Immature natural killer cell (primary cell): ENCODE measurements at regions not wholly inside any gene's neighbourhood (a gene's known extent, or its start where the extent isn't known, plus 50 kb on each side); places are given as distances from the start of the nearest gene placed in this dataset.
"Not testable (repeated sequence)": the region's sequence is repeated elsewhere in the genome, so short reads cannot be mapped to it uniquely, and the experiment has no call there.

Experiments used
- DNase-seq, 3 donors: peaks; one replicate each; pipeline ENCODE4 v3.0.0; 2022; ENCODE audit warnings: mixed read lengths in 1 of 3
- H3K27ac Mint-ChIP-seq, 6 donors: one replicate each; pipeline ENCODE4 v1.8.0; 2020; ENCODE audit warnings: mixed read lengths in 6 of 6, mild to moderate bottlenecking in 5 of 6, inconsistent platforms in 4 of 6, moderate library complexity in 3 of 6
- H3K27me3 Mint-ChIP-seq, 3 donors: one replicate each; pipeline ENCODE4 v1.8.0; 2020 to 2021; ENCODE audit warnings: low read depth in 3 of 3, mild to moderate bottlenecking in 3 of 3, mixed read lengths in 3 of 3, moderate library complexity in 3 of 3, inconsistent platforms in 1 of 3
- H3K36me3 Mint-ChIP-seq, 3 donors: one replicate each; pipeline ENCODE4 v1.8.0; 2020; ENCODE audit warnings: mixed read lengths in 3 of 3, inconsistent platforms in 2 of 3, mild to moderate bottlenecking in 2 of 3
- H3K4me1 Mint-ChIP-seq, 2 donors: one replicate each; pipeline ENCODE4 v1.8.0; 2020; ENCODE audit warnings: inconsistent platforms in 2 of 2, mild to moderate bottlenecking in 2 of 2, mixed read lengths in 2 of 2, moderate library complexity in 1 of 2
- H3K4me3 Mint-ChIP-seq, 5 donors: one replicate each; pipeline ENCODE4 v1.8.0; 2020; ENCODE audit warnings: mild to moderate bottlenecking in 5 of 5, mixed read lengths in 5 of 5, inconsistent platforms in 3 of 5, moderate library complexity in 3 of 5
- H3K9me3 Mint-ChIP-seq, 6 donors: one replicate each; pipeline ENCODE4 v1.8.0; 2020; ENCODE audit warnings: mild to moderate bottlenecking in 6 of 6, mixed read lengths in 6 of 6, inconsistent platforms in 4 of 6, moderate library complexity in 3 of 6

DNA sequence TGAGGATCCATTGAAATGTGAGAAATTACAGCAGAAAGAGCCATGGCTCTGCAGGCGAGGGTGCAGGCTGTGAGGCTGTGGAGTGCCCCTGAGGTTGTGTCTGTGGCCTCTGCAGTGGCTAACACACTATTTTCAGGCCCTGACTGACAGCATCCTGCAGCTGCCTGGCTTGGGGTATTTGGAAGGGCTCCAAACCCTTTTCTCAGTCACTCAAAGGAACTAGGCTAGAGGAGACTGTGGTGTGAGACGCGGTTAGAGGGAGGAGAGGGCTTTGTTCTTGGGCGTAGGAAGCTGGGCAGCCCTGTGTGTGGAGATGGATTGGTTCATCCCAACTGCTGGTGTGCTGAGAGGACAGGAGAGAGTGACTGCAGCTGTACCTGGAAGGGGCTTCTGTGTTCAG is 134.9 kb downstream of the RAMP3 start:
- peaks cover 2 to 10% (median 6%) of the 10 kb centered on the region in 3 donors for H3K27me3 Mint-ChIP-seq
- peaks cover 0 to 8% (median 0%) of the 10 kb centered on the region in 6 donors for H3K9me3 Mint-ChIP-seq
- peaks cover 0 to 2% (median 0%) of the 10 kb centered on the region in 3 donors for H3K36me3 Mint-ChIP-seq
- no peak overlapping the region for H3K4me3 Mint-ChIP-seq
- DNase-seq: no peak
- no peak overlapping the region for H3K27ac Mint-ChIP-seq
- H3K4me1 Mint-ChIP-seq: peaks cover 3 to 11% of the 10 kb centered on the region in 2 donors

DNA sequence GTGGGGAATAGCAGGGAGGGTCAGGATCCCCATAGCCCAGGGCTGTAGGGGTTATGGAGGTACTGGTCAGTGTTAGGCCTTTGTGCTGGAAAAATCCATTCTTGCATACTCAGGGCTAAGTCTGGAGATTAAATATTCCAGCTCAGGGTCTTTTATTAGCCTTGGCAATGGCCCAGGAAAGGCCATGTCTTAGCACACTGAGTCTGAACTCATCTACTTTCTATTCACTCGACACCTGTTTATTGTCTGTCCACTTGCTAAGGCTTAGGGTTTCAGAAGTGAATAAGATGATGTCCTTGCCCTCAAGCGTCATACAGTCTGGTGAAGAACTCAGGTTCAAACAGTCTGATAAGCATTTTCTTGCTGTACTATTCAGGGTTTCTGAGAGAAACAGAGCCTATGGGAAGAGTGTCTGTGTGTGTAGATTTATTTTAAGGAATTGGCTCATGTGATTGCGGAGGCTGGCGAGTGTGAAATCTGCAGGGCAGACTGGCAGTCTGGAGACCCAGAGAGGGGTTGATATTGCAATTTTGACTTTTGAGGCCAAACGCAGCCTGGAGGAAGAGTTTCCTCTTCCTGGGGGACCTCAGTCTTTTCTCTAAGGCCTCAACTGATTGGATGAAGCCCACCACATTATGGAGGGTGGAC is 135.8 kb downstream of the RAMP3 start:
- Mint-ChIP-seq H3K27me3 (peaks cover 3 to 8% (median 6%) of the 10 kb centered on the region in 3 donors), H3K9me3 (peaks cover 0 to 5% (median 0%) of the 10 kb centered on the region in 6 donors), H3K27ac (no peak overlapping the region), H3K4me1 (peaks cover 3 to 11% of the 10 kb centered on the region in 2 donors), H3K36me3 (peaks cover 0 to 2% (median 0%) of the 10 kb centered on the region in 3 donors), H3K4me3 (no peak overlapping the region)
- no peak for DNase-seq

DNA sequence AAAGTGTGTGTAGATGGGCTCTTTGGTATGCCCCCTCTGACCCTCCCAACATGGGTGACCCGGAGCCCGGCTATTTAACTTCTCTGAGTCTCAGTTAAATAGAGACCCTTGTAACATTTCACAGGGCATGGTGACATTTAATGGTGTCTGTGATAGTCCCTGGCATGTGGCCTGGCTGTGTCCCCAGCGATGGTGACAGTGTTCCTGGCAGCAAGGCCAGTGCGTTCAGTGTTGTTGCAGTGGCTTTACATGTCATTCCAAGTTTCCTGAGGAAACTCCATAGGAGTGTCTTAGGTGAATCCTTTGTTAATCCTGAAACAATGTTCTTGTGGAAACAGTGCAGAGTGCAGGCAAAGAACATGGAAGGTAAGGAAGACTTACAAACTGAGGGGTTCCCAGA is 137.0 kb downstream of the RAMP3 start:
- Mint-ChIP-seq H3K36me3 (peaks cover 0 to 2% (median 0%) of the 10 kb centered on the region in 3 donors), H3K4me1 (peaks cover 3 to 11% of the 10 kb centered on the region in 2 donors), H3K4me3 (no peak overlapping the region), H3K27me3 (peaks cover 7 to 8% (median 8%) of the 10 kb centered on the region in 3 donors), H3K27ac (no peak overlapping the region), H3K9me3 (peaks cover 0 to 1% (median 0%) of the 10 kb centered on the region in 6 donors)
- no peak for DNase-seq

DNA sequence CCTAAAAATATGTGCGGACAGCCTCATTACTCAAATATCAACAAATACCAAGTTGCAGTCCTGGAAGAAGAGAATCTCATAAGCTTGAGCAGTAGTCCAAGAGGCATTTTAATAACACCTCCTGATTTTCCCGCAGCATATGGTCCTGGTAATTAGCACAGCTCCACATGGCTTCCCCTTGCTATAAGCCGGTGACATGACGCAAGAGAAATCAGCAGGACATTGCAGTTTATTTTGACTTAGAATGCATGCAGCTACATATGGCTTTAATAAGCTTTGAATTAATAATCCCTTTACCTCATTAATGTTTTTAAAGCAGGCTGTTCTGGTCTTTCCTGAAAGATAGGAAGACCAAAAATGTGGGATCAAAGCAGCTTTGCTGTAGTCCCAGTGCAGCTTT is 137.6 kb downstream of the RAMP3 start:
- no peak overlapping the region for H3K27ac Mint-ChIP-seq
- H3K9me3 Mint-ChIP-seq: peaks cover 0 to 1% (median 0%) of the 10 kb centered on the region in 6 donors
- peaks cover 0 to 2% (median 0%) of the 10 kb centered on the region in 3 donors for H3K36me3 Mint-ChIP-seq
- peaks cover 8 to 9% (median 8%) of the 10 kb centered on the region in 3 donors for H3K27me3 Mint-ChIP-seq
- H3K4me1 Mint-ChIP-seq: peaks cover 3 to 11% of the 10 kb centered on the region in 2 donors
- H3K4me3 Mint-ChIP-seq: no peak overlapping the region
- DNase-seq: no peak

DNA sequence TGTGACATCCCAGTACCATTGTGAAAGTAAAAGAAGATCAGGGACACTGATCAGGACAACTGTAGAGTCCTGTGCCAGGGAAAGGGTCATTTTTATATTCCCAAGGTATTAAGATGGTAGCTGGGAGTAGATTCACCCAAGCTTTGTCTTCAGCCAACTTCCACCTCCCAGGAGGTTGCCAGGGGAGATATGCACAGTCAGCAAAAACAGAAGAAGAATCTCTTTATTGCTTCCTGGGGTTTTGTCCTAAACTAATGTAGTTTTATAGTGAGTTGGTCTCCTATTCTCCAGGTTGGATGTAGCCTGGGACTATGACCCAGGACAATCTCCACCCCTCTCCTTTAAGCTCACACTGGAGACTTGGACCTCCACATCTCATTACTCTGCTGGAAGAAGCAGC is 139.2 kb downstream of the RAMP3 start:
- peaks cover 0 to 1% (median 0%) of the 10 kb centered on the region in 6 donors for H3K9me3 Mint-ChIP-seq
- no peak overlapping the region for H3K4me3 Mint-ChIP-seq
- no peak overlapping the region for H3K27ac Mint-ChIP-seq
- no peak for DNase-seq
- H3K36me3 Mint-ChIP-seq: peaks cover 0 to 2% (median 0%) of the 10 kb centered on the region in 3 donors
- peaks cover 3 to 11% of the 10 kb centered on the region in 2 donors for H3K4me1 Mint-ChIP-seq
- H3K27me3 Mint-ChIP-seq: peaks cover 11 to 18% (median 14%) of the 10 kb centered on the region in 3 donors

DNA sequence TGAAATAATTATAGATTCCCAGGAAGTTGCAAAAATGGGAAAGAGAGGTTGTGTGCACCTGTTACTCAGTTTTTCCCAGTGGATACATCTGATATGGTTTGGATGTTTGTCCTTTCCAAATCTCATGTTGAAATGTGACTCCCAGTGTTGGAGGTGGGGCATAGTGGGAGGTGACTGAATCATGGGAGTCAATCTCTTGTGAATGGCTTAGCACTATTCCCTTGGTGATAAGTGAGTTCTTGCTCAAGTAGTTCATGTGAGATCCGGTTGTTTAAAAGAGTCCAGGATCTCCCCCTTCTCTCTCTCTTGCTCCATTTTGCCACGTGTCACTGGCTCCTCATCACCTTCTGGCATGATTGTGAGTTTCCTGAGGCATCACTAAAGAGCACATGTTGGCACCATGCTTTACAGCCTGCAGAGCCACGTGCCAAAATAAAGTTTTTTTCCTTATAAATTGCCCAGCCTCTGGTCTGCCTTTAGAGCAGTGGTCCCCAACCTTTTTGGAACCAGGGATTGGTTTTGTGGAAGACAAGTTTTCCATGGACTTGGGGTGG is 149.2 kb downstream of the RAMP3 start:
- Mint-ChIP-seq H3K9me3 (peaks cover 7 to 22% (median 12%) of the 10 kb centered on the region in 6 donors), H3K36me3 (no peaks in the 10 kb centered on the region), H3K4me3 (no peak overlapping the region), H3K27ac (no peak overlapping the region), H3K4me1 (no peaks in the 10 kb centered on the region), H3K27me3 (peaks cover 0 to 12% (median 5%) of the 10 kb centered on the region in 3 donors)
- DNase-seq: no peak

DNA sequence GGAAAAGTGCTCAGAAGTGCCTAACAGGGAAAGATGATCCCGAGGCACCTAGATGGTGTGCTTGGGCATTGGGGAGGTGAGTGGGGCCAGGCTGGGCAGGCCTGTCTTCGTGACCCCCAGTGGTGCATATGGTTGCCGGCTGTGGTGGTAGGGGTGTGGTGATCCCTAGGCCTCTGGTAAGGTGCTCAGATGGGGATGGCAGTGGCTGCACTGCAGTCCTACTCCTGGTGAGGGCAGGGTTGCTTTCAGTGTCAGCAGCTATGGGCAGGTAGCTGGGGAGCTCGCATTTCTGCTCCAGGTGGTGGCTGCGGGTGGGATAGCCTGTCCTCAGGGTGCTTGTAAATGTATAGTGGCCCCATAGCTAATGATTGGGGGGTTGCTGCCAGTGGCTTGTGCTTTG is 154.0 kb downstream of the RAMP3 start:
- H3K27me3 Mint-ChIP-seq: peaks cover 0 to 17% (median 9%) of the 10 kb centered on the region in 3 donors
- no peak overlapping the region for H3K4me3 Mint-ChIP-seq
- H3K27ac Mint-ChIP-seq: no peak overlapping the region
- no peaks in the 10 kb centered on the region for H3K4me1 Mint-ChIP-seq
- no peak for DNase-seq
- H3K36me3 Mint-ChIP-seq: peaks cover 0 to 4% (median 0%) of the 10 kb centered on the region in 3 donors
- H3K9me3 Mint-ChIP-seq: peaks cover 9 to 28% (median 16%) of the 10 kb centered on the region in 6 donors

DNA sequence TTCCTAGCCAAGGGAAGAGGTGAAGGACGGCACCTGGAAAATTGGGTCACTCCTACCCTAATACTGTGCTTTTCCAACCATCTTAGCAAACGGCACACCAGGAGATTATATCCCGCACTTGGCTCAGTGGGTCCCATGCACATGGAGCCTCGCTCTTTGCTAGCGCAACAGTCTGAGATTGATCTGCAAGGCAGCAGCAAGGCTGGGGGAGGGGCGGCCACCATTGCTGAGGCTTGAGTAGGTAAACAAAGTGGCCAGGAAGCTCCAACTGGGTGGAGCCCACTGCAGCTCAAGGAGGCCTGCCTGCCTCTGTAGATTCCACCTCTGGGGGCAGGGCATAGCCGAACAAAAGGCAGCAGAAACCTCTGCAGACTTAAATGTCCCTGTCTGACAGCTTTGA is 157.9 kb downstream of the RAMP3 start:
- H3K27me3 Mint-ChIP-seq: peaks cover 1 to 16% (median 10%) of the 10 kb centered on the region in 3 donors
- not testable (repeated sequence) for H3K36me3 Mint-ChIP-seq, H3K4me3 Mint-ChIP-seq, H3K27ac Mint-ChIP-seq, H3K4me1 Mint-ChIP-seq, DNase-seq
- peaks cover 6 to 24% (median 11%) of the 10 kb centered on the region in 6 donors for H3K9me3 Mint-ChIP-seq

DNA sequence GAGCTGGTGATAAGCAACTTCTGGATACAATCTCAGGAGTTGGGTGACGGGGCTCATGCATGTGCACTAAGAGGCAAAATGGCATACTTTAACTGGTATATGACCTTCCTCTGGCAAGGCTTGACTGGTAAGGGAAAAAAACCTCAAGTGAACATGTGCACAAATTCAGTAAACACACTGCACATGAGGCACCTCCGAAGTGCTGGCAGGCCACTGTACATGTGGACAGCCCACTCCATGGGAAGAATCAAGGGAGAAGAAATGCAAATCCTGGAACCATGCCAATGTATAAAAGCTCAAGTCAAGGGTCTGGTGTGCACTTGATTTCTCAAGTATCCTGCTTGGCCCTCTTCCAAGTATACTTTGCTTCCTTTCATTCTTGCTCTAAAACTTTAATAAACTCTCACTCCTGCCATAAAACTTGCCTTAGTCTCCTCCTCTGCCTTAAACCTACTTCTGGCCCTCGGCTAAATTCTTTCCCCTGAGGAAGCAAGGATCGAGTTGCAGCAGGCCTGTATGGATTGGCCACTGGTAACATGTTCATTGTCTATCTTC is 167.2 kb downstream of the RAMP3 start:
- Mint-ChIP-seq H3K4me3 (no peak overlapping the region), H3K36me3 (peaks cover 0 to 4% (median 0%) of the 10 kb centered on the region in 3 donors), H3K27ac (no peak overlapping the region), H3K9me3 (peaks cover 0 to 8% (median under 1%) of the 10 kb centered on the region in 6 donors), H3K27me3 (peaks cover 0 to 8% (median 2%) of the 10 kb centered on the region in 3 donors), H3K4me1 (no peaks in the 10 kb centered on the region)
- no peak for DNase-seq

DNA sequence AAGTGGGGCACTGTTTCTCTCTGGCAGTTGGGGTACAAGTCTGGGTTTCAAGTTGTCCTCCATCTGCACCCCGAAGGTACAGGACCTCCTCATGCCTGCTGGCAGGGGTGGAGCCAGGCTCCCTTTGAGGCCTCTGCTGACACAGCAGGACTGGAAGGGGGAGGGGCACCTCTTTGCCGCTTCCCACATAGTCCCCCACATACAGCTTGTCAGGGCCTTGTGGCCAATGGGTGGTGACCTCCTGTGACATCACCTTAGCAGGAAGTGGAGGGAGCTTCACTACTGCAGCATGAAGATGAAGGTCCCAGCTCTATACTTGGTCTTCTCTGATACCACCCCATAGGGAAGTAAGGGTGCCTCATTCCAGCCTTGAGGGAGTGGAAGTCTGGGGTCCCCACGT is 167.8 kb downstream of the RAMP3 start:
- DNase-seq: no peak
- Mint-ChIP-seq H3K27ac (no peak overlapping the region), H3K9me3 (peaks cover 0 to 8% (median 0%) of the 10 kb centered on the region in 6 donors), H3K4me1 (no peaks in the 10 kb centered on the region), H3K36me3 (peaks cover 0 to 4% (median 0%) of the 10 kb centered on the region in 3 donors), H3K4me3 (no peak overlapping the region), H3K27me3 (peaks cover 2 to 8% (median 4%) of the 10 kb centered on the region in 3 donors)

DNA sequence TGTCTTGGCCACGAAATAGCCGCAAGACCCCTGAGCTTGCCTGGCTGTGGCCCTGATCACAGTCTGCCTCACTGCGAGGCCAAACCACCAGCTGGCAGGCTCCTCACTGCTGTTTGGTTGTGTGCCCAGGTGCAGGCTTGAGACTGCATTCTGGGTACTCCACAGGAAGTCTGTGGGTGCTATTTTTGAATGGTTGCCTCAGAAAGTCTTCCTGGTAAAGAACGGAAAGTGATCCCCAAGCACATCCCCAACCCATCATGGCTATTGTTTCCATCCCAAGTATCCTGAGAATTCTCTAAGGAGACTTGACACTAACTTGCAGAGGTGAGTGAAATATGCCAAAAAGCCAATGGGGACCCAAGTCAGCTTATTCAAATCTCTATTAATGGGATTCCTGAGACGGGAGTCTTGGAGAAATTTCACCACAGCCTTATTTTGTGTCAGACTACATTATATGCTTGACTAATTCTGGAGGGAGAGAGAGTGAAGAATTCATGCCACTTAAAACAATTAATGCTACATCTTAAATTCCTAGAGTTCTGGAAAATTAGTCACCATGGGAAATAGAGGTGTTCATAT is 170.9 kb downstream of the RAMP3 start:
- Mint-ChIP-seq H3K36me3 (peaks cover 0 to 4% (median 0%) of the 10 kb centered on the region in 3 donors), H3K27ac (no peak overlapping the region), H3K27me3 (peaks cover 4 to 15% (median 6%) of the 10 kb centered on the region in 3 donors), H3K4me3 (no peak overlapping the region), H3K4me1 (no peaks in the 10 kb centered on the region), H3K9me3 (peaks cover 0 to 14% (median 8%) of the 10 kb centered on the region in 6 donors)
- no peak for DNase-seq

DNA sequence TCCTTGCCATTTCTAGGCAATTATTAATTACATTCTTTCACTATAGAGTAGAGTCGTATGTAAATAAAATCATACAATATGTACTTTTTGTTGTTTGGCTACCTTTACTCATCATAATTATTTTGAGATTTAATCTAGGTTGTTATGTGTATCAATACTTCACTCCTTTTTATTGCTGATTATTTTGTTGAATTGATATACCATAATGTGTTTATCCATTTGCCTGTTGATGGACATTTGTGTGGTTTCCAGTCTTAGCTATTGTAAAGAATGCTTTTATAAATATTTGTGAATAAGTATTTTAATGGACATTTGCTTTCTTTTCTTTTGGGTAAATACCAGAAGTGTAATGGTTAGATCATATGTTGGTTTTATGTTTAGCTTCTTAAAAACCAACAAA is 174.0 kb downstream of the RAMP3 start:
- no peaks in the 10 kb centered on the region for H3K4me1 Mint-ChIP-seq
- peaks cover 3 to 17% (median 13%) of the 10 kb centered on the region in 3 donors for H3K27me3 Mint-ChIP-seq
- no peak overlapping the region for H3K27ac Mint-ChIP-seq
- peaks cover 0 to 9% (median 0%) of the 10 kb centered on the region in 3 donors for H3K36me3 Mint-ChIP-seq
- no peak for DNase-seq
- H3K9me3 Mint-ChIP-seq: peaks cover 0 to 15% (median 9%) of the 10 kb centered on the region in 6 donors
- H3K4me3 Mint-ChIP-seq: no peak overlapping the region

DNA sequence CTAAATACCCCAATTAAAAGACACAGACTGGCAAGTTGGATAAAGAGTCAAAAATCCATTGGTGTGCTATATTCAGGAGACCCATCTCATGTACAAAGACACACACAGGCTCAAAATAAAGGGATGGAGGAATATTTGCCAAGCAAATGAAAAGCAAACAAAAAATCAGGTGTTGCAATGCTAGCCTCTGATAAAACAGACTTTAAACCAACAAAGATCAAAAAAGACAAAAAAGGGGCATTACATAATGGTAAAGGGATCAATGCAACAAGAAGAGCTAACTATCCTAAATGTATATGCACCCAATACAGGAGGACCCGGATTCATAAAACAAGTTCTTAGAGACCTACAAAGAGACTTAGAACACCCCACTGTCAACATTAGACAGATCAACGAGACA is 177.4 kb downstream of the RAMP3 start:
- not testable (repeated sequence) for H3K27ac Mint-ChIP-seq, H3K4me1 Mint-ChIP-seq, H3K4me3 Mint-ChIP-seq, DNase-seq, H3K36me3 Mint-ChIP-seq
- Mint-ChIP-seq H3K27me3 (peaks cover 7 to 18% (median 12%) of the 10 kb centered on the region in 3 donors), H3K9me3 (peaks cover 0 to 14% (median 9%) of the 10 kb centered on the region in 6 donors)

DNA sequence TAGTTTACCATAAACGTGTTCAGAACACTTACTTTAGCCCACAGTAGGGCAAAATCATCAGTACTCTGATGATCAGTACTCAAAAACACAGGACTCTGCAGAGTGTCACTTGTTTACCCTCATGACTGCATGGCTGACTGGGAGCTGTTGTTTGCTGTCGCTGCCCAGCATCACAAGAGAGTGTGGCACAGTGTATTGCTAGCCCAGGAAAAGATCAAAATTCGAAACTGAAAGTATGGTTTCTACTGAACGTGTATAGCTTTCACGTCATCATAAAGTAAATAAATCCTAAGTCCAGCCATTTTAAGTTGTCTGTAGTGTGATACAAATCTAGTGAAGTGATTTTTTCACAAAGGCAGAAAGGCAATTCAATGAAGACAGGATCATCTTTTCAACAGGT is 184.6 kb downstream of the RAMP3 start:
- H3K9me3 Mint-ChIP-seq: no peaks in the 10 kb centered on the region
- H3K36me3 Mint-ChIP-seq: no peaks in the 10 kb centered on the region
- H3K27ac Mint-ChIP-seq: no peak overlapping the region
- no peak overlapping the region for H3K4me3 Mint-ChIP-seq
- no peaks in the 10 kb centered on the region for H3K4me1 Mint-ChIP-seq
- H3K27me3 Mint-ChIP-seq: peaks cover 0 to 20% (median 3%) of the 10 kb centered on the region in 3 donors
- DNase-seq: no peak
